ENCODE measurements at regions not wholly inside any gene's neighbourhood (a gene's known extent, or its start where the extent isn't known, plus 50 kb on each side); places are given as distances from the start of the nearest gene placed in this dataset.

GRCh38 chr10:121240011-121240410 lies 358.2 kb downstream of the FGFR2 start:
- no peak for DNase-seq (ENCODE audit: low spot score)

GRCh38 chr10:121240556-121240955 lies 357.7 kb downstream of the FGFR2 start:
- DNase-seq (ENCODE audit: low spot score) = no peak

- no peak for DNase-seq (ENCODE audit: low spot score)
Measured at GRCh38 chr10:121241337-121241736, 356.9 kb downstream of the FGFR2 start.

DNA sequence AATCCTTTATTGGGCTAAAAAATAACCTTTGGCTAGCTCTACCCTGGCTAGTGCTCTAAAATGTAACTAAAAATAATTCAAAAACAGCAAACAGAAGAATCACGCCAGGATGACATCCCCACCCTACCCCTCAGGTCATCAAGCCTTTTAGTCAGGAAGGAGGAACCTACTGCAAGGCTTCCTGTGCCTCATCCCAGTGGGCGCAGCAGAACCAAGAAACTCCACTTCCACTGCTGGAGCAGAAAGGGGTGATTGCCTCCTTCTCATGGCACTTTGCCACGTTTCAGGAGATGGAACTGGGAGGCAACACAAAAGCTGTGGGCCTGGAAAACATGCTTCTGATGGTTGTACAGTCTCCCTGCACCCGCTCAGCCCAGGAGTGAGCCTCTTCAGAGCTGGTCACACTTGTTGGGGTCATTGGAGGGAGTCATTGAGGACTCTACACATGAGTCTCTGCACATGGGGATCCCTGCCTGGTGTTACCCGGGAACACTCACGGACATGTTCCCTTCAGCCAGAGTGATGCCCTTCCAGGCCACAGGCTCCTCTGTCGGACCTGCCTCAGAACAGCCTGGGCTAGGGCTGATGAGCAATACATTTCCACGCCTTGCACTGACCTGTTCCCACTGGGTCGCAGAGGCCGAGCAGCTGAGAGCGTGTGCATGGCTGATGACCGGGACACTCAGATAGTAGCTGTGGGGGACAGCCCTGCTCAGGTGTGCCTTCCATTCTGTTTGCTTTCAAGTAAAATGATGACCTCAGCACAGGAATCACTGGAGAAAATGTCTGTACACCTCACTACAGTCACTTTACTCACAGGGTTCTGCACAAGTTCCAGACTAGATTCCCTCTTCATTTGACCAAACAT lies 355.3 kb downstream of the FGFR2 start:
- no peak for DNase-seq (ENCODE audit: low spot score)

DNA sequence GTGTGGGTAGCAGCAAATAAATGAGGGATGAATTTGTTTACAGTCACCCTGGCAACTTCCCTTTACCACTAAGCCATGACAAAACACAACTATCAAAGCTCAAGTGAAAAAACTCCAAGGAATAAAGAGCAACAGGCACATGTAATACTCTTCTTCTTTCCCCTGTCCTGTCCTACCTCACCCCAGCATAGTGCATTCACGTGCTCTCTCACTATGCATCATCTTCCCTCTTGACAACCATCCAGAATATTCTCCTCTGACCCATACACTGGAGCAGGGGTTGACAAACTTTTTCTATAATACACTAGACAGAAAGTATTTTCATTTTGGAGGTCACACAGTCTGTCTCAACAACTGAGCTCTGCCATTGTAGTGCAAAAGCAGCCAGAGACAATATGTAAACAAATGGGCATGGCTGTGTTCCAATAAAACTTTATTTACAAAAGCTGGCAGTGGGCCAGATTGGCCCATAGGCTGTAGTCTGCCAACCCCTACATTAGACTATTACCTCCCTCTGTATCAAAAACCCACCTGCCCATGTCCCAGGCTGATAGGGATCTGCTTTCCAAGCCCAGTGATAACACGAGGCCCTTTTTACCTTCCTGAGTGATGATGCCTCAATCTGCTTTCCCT lies 354.5 kb downstream of the FGFR2 start:
- no peak for DNase-seq (ENCODE audit: low spot score)

DNA sequence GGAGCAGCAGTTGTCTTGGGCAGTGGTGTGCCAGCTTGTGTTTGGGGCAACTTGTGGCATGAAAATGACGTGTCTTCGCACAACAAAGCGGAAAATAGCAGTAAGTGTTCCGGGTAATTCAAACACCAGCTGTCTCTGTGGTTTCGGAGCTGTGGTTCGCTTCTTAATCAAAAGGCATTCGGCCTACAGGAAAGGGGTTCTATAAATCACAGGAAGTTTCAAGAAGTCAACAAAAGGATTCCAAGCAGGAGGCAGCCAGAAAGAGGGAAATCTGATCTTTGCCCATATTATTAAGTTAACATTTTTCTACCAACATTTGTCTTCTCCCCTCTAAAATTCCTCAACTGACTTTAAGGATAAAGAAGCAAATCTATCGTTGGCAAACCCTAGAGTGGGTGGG lies 353.4 kb downstream of the FGFR2 start:
- no peak for DNase-seq (ENCODE audit: low spot score)

GRCh38 chr10:121245754-121246153 lies 352.5 kb downstream of the FGFR2 start:
- no peak for DNase-seq (ENCODE audit: low spot score)

DNA sequence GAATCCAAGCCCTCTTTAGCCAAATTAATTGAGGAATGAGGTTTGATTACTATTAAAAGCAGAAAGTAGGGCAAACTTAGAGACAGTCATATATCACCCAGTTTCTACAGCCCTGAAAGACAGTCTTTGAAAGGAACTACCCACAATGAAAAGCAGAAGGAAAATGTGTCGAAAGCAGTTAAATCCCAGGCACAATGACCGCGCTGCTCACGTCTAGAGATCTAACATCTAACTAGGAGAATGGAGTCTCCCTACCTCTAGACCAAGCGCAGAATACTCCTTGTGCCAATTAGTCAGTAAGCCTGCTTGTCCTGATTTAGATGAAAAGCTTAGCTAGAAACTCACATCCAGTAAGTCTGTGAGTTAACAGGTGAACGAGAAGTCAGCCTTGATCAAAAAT lies 350.0 kb downstream of the FGFR2 start:
- no peak for DNase-seq (ENCODE audit: low spot score)

GRCh38 chr10:121250995-121251764 lies 347.1 kb downstream of the FGFR2 start:
- no peak for DNase-seq (ENCODE audit: low spot score)

DNA sequence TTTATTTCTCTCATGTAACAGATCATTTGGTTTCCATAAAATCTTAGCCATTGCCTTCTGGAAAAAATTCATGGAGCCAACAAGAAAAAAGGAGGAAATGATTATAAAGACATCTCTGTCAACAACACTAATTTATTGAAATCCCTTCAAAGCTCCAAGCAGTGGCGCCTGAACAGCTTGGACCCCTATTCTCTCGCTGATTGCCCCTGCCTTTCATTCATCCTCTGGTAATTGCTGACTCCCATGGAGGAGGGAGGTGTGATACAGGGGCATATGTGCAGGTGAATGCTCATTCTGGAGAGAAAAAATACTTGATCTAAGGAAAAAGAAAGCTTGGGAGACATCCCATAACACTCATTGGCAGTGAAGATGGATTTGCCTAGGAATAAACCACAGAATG lies 345.5 kb downstream of the FGFR2 start:
- DNase-seq (ENCODE audit: low spot score) = no peak

GRCh38 chr10:121260377-121260776 lies 337.9 kb downstream of the FGFR2 start:
- DNase-seq (ENCODE audit: low spot score) = no peak

GRCh38 chr10:121261665-121262064 lies 336.6 kb downstream of the FGFR2 start:
- DNase-seq (ENCODE audit: low spot score) = no peak

GRCh38 chr10:121262774-121263430 lies 335.3 kb downstream of the FGFR2 start:
- DNase-seq (ENCODE audit: low spot score) = no peak

- no peak for DNase-seq (ENCODE audit: low spot score)
Measured at GRCh38 chr10:121263431-121263783, 334.8 kb downstream of the FGFR2 start.

GRCh38 chr10:121265360-121266123 lies 332.7 kb downstream of the FGFR2 start:
- no peak for DNase-seq (ENCODE audit: low spot score)

- DNase-seq (ENCODE audit: low spot score) = no peak
Measured at GRCh38 chr10:121266370-121266769, 331.9 kb downstream of the FGFR2 start.

DNA sequence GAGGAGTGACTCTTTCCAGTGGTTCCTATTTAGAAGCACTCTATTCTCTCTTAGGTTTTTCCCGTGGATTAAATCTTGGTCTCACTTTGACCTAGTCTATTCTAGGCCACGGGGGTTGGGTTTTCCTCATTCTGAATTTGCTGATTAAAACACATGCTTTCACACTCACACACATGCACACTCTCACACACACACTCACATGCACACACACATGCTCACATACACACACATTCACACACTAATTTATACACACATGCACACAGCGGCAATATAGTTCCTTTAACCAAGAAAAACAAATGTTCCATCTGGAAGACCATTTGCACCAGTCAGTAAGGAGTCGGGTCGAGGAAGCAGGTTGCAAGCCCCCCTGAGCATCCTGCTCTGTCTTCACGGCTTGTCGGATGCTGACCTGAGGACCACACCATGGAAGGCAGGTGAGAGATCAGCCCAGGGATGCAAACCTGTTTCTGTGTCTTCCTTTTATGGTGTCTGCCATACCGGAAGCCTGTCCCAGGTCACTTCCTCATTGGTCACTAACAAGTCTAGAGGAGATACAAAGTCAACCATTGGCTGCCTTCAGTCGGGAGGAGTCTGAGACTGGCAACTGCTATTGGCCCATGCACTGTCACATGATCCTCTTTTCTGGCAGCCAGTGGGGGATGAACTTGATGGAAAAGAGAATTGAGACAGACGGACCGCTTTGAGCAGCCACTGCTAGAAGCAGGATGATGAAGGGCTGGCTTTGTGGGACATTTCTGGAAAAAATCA lies 330.8 kb downstream of the FGFR2 start:
- DNase-seq (ENCODE audit: low spot score) = no peak

DNA sequence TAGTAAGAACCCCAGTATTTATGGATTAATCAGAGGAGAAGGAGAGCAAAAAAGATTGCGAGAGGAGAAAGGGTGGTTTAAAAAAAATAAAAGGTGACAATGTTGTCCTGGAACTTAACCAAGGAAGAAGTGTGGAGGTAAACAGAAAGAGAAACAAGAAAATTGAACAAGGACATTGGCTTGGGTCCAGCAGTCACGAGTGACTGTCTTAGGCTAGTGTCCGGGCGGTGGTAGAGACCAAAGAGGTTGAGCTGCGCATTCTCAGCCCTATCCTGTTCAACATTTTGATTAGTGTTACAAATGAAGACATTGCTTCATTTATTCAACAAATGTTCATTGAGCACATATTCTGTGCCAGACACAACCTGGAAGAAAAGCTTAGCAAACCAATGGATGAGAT lies 329.9 kb downstream of the FGFR2 start:
- no peak for DNase-seq (ENCODE audit: low spot score)

GRCh38 chr10:121268863-121269432 lies 329.3 kb downstream of the FGFR2 start:
- no peak for DNase-seq (ENCODE audit: low spot score)

DNA sequence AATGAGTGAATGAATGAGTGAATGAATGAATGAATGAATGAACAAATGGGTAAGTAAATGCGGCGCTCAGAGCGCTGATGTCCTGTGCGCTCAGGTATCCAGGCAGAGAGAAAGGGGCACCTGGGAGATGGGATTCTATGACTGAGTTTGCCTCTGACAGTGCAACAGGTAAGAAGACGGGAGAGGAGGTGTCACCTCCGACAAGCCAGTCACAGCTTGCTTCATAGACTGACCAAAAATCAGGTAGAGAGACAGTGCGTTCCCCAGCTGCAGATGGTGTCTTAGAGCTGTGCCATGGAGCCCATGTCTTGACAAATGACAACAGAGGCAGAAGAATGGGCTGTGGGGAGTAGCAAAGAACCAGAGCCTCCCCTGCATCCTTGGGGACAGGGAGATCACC lies 327.3 kb downstream of the FGFR2 start:
- no peak for DNase-seq (ENCODE audit: low spot score)

GRCh38 chr10:121276046-121276445 lies 322.2 kb downstream of the FGFR2 start:
- DNase-seq (ENCODE audit: low spot score) = no peak
